GM19397 (cell line): ENCODE measurements at regions not wholly inside any gene's neighbourhood (a gene's known extent, or its start where the extent isn't known, plus 50 kb on each side); places are given as distances from the start of the nearest gene placed in this dataset.
"Not testable (repeated sequence)": the region's sequence is repeated elsewhere in the genome, so short reads cannot be mapped to it uniquely, and the experiment has no call there.

Experiments
- ATAC-seq: cut with Tn5 transposase; IDR thresholded peaks from one replicate; pipeline ENCODE4 v1.9.1; 2021; ENCODE audit warnings: mild to moderate bottlenecking, moderate library complexity; ENCODE audit not compliant: unreplicated experiment

- no peak for ATAC-seq
These were observed 1678.9 kb downstream of the PCDH9 start for GRCh38 chr13:65551208-65551607.

GRCh38 chr13:65540175-65540574 is 1690.0 kb downstream of the PCDH9 start:
- ATAC-seq = no peak

GRCh38 chr13:65535370-65535769 is 1694.8 kb downstream of the PCDH9 start:
- no peak for ATAC-seq

- ATAC-seq = no peak
These were observed 1697.9 kb downstream of the PCDH9 start for GRCh38 chr13:65532231-65532630.

GRCh38 chr13:65530688-65531087 is 1699.4 kb downstream of the PCDH9 start:
- no peak for ATAC-seq

- no peak for ATAC-seq
These were observed 1700.6 kb downstream of the PCDH9 start for GRCh38 chr13:65529541-65529940.

- no peak for ATAC-seq
These were observed 1721.4 kb downstream of the PCDH9 start for GRCh38 chr13:65508745-65509144.

- no peak for ATAC-seq
These were observed 1721.8 kb downstream of the PCDH9 start for GRCh38 chr13:65508338-65508737.

- no peak for ATAC-seq
These were observed 1724.2 kb downstream of the PCDH9 start for GRCh38 chr13:65505941-65506340.

GRCh38 chr13:65504213-65504612 is 1725.9 kb downstream of the PCDH9 start:
- no peak for ATAC-seq

- no peak for ATAC-seq
These were observed 1729.7 kb downstream of the PCDH9 start for GRCh38 chr13:65500481-65500880.

- ATAC-seq = no peak
These were observed 1730.9 kb downstream of the PCDH9 start for GRCh38 chr13:65499256-65499655.

- no peak for ATAC-seq
These were observed 1732.9 kb downstream of the PCDH9 start for GRCh38 chr13:65497265-65497664.

GRCh38 chr13:65490725-65491124 is 1739.4 kb downstream of the PCDH9 start:
- not testable (repeated sequence) for ATAC-seq

GRCh38 chr13:65488606-65489005 is 1741.5 kb downstream of the PCDH9 start:
- ATAC-seq = no peak

GRCh38 chr13:65479692-65480091 is 1750.4 kb downstream of the PCDH9 start:
- ATAC-seq = no peak

- ATAC-seq = no peak
These were observed 1756.9 kb downstream of the PCDH9 start for GRCh38 chr13:65473196-65473595.

- ATAC-seq = no peak
These were observed 1757.8 kb downstream of the PCDH9 start for GRCh38 chr13:65472336-65472735.

GRCh38 chr13:65470781-65471180 is 1759.4 kb downstream of the PCDH9 start:
- no peak for ATAC-seq

GRCh38 chr13:65468628-65469027 is 1761.5 kb downstream of the PCDH9 start:
- no peak for ATAC-seq

- ATAC-seq = no peak
These were observed 1768.5 kb downstream of the PCDH9 start for GRCh38 chr13:65461590-65461989.

GRCh38 chr13:65460136-65460535 is 1770.0 kb downstream of the PCDH9 start:
- no peak for ATAC-seq

- no peak for ATAC-seq
These were observed 1773.8 kb downstream of the PCDH9 start for GRCh38 chr13:65456150-65456912.
